HUES6 (cell line): ENCODE measurements at regions not wholly inside any gene's neighbourhood (a gene's known extent, or its start where the extent isn't known, plus 50 kb on each side); places are given as distances from the start of the nearest gene placed in this dataset.

ENCODE experiments used
- H3K27ac ChIP-seq: 2 replicates; pipeline ENCODE4 v1.7.0; 2013; ENCODE audit warnings: low read depth, mild to moderate bottlenecking, low read length, inconsistent platforms
- H3K27me3 ChIP-seq: 2 replicates; pipeline ENCODE4 v1.6.1; 2013; ENCODE audit warnings: low read length; ENCODE audit not compliant: control insufficient read depth, insufficient read depth
- H3K36me3 ChIP-seq: 2 replicates; pipeline ENCODE4 v1.6.1; 2013; ENCODE audit warnings: low read length; ENCODE audit not compliant: control insufficient read depth, insufficient read depth
- H3K4me1 ChIP-seq: 2 replicates; pipeline ENCODE4 v1.6.1; 2013; ENCODE audit warnings: low read length; ENCODE audit not compliant: control insufficient read depth, insufficient read depth
- H3K4me3 ChIP-seq: 2 replicates; pipeline ENCODE4 v1.5.1; 2013; ENCODE audit warnings: low read depth, low read length
- H3K9ac ChIP-seq: one replicate; pipeline ENCODE4 v1.6.1; 2013; ENCODE audit warnings: mild to moderate bottlenecking, low read length
- H3K9me3 ChIP-seq: 2 replicates; pipeline ENCODE4 v1.6.1; 2013; ENCODE audit warnings: low read depth, low read length; ENCODE audit not compliant: control insufficient read depth, insufficient read depth

GRCh38 chr16:5607169-5607568 lies 509.6 kb upstream of the EEF2KMT start:
- H3K4me1 ChIP-seq: 0 out of 2 replicates have a peak, but pooled peaks cover 7% of the 10 kb centered on the region
- no peaks in the 10 kb centered on the region for H3K27me3 ChIP-seq
- H3K36me3 ChIP-seq: no peaks in the 10 kb centered on the region
- peaks cover 5% of the 10 kb centered on the region; the same call in 1 of the 2 replicates for H3K9me3 ChIP-seq
- H3K4me3 ChIP-seq: no peak overlapping the region
- H3K9ac ChIP-seq: no peak overlapping the region
- H3K27ac ChIP-seq: no peak overlapping the region

- no peaks in the 10 kb centered on the region for H3K27me3 ChIP-seq
- 0 out of 2 replicates have a peak, but pooled peaks cover 7% of the 10 kb centered on the region for H3K4me1 ChIP-seq
- no peaks in the 10 kb centered on the region for H3K36me3 ChIP-seq
- H3K9me3 ChIP-seq: peaks cover 5% of the 10 kb centered on the region; the same call in 1 of the 2 replicates
- no peak overlapping the region for H3K9ac ChIP-seq
- H3K27ac ChIP-seq: no peak overlapping the region
- H3K4me3 ChIP-seq: no peak overlapping the region
Measured at GRCh38 chr16:5605404-5605803, 507.8 kb upstream of the EEF2KMT start.

- Histone ChIP-seq H3K4me3 (no peak overlapping the region), H3K27me3 (no peaks in the 10 kb centered on the region), H3K36me3 (no peaks in the 10 kb centered on the region), H3K9ac (no peak overlapping the region), H3K4me1 (0 out of 2 replicates have a peak, but pooled peaks cover 7% of the 10 kb centered on the region), H3K9me3 (peaks cover 5% of the 10 kb centered on the region; the same call in 1 of the 2 replicates), H3K27ac (no peak overlapping the region)
Measured at GRCh38 chr16:5604770-5605169, 507.2 kb upstream of the EEF2KMT start.

- Histone ChIP-seq H3K27ac (no peak overlapping the region), H3K9ac (no peak overlapping the region), H3K36me3 (no peaks in the 10 kb centered on the region), H3K9me3 (peaks cover 5% of the 10 kb centered on the region; the same call in 1 of the 2 replicates), H3K27me3 (no peaks in the 10 kb centered on the region), H3K4me1 (0 out of 2 replicates have a peak, but pooled peaks cover 7% of the 10 kb centered on the region), H3K4me3 (no peak overlapping the region)
Measured at GRCh38 chr16:5603836-5604235, 506.2 kb upstream of the EEF2KMT start.

- no peaks in the 10 kb centered on the region for H3K27me3 ChIP-seq
- no peak overlapping the region for H3K9ac ChIP-seq
- H3K9me3 ChIP-seq: peaks cover 5% of the 10 kb centered on the region; the same call in 1 of the 2 replicates
- no peak overlapping the region for H3K27ac ChIP-seq
- no peak overlapping the region for H3K4me3 ChIP-seq
- no peaks in the 10 kb centered on the region for H3K36me3 ChIP-seq
- H3K4me1 ChIP-seq: 0 out of 2 replicates have a peak, but pooled peaks cover 5% of the 10 kb centered on the region
Measured at GRCh38 chr16:5601957-5602356, 504.4 kb upstream of the EEF2KMT start.

GRCh38 chr16:5598793-5599192 lies 501.2 kb upstream of the EEF2KMT start:
- Histone ChIP-seq H3K9me3 (peaks cover 12% of the 10 kb centered on the region), H3K36me3 (no peaks in the 10 kb centered on the region), H3K4me3 (no peak overlapping the region), H3K27me3 (no peaks in the 10 kb centered on the region), H3K9ac (no peak overlapping the region), H3K27ac (no peak overlapping the region), H3K4me1 (no peaks in the 10 kb centered on the region; the same call in 1 of the 2 replicates)

GRCh38 chr16:5595849-5596248 lies 498.3 kb upstream of the EEF2KMT start:
- no peaks in the 10 kb centered on the region for H3K27me3 ChIP-seq
- H3K27ac ChIP-seq: no peak overlapping the region
- H3K9me3 ChIP-seq: peaks cover 8% of the 10 kb centered on the region
- no peaks in the 10 kb centered on the region; the same call in 1 of the 2 replicates for H3K4me1 ChIP-seq
- no peak overlapping the region for H3K9ac ChIP-seq
- no peak overlapping the region for H3K4me3 ChIP-seq
- H3K36me3 ChIP-seq: no peaks in the 10 kb centered on the region

GRCh38 chr16:5590416-5590815 lies 492.8 kb upstream of the EEF2KMT start:
- H3K9me3 ChIP-seq: 0 out of 2 replicates have a peak, but pooled peaks cover 2% of the 10 kb centered on the region
- H3K27ac ChIP-seq: no peak overlapping the region
- no peak overlapping the region for H3K9ac ChIP-seq
- peaks cover 4% of the 10 kb centered on the region; the same call in 1 of the 2 replicates for H3K4me1 ChIP-seq
- H3K4me3 ChIP-seq: no peak overlapping the region
- H3K36me3 ChIP-seq: no peaks in the 10 kb centered on the region
- H3K27me3 ChIP-seq: no peaks in the 10 kb centered on the region

- Histone ChIP-seq H3K9me3 (no peaks in the 10 kb centered on the region), H3K27me3 (no peaks in the 10 kb centered on the region), H3K36me3 (no peaks in the 10 kb centered on the region), H3K4me3 (no peak overlapping the region), H3K4me1 (peaks cover 4% of the 10 kb centered on the region; the same call in 1 of the 2 replicates), H3K27ac (no peak overlapping the region), H3K9ac (no peak overlapping the region)
Measured at GRCh38 chr16:5589812-5590373, 492.3 kb upstream of the EEF2KMT start.

GRCh38 chr16:5584109-5584508 lies 486.5 kb upstream of the EEF2KMT start:
- Histone ChIP-seq H3K27ac (no peak overlapping the region), H3K27me3 (no peaks in the 10 kb centered on the region), H3K4me1 (peaks cover 5% of the 10 kb centered on the region; the same call in 1 of the 2 replicates), H3K9ac (no peak overlapping the region), H3K36me3 (no peaks in the 10 kb centered on the region), H3K9me3 (no peaks in the 10 kb centered on the region), H3K4me3 (no peak overlapping the region)

- H3K9me3 ChIP-seq: no peaks in the 10 kb centered on the region
- H3K4me1 ChIP-seq: peaks cover 5% of the 10 kb centered on the region; the same call in 1 of the 2 replicates
- H3K4me3 ChIP-seq: no peak overlapping the region
- H3K27me3 ChIP-seq: no peaks in the 10 kb centered on the region
- H3K27ac ChIP-seq: no peak overlapping the region
- no peaks in the 10 kb centered on the region for H3K36me3 ChIP-seq
- no peak overlapping the region for H3K9ac ChIP-seq
Measured at GRCh38 chr16:5582529-5582928, 484.9 kb upstream of the EEF2KMT start.
